ENCODE measurements at regions not wholly inside any gene's neighbourhood (a gene's known extent, or its start where the extent isn't known, plus 50 kb on each side); places are given as distances from the start of the nearest gene placed in this dataset.

GRCh38 chr5:98570661-98571191, 202.7 kb upstream of the RGMB start:
- no peaks in the 10 kb centered on the region for H3K4me1 ChIP-seq
- H3K9me3 ChIP-seq: peaks cover 0 to 4% (median 0%) of the 10 kb centered on the region in 11 donors
- H3K4me3 ChIP-seq: no peak overlapping the region
- no peak for TF ChIP-seq CTCF (IDR thresholded peaks at IDR 0.05)
- no peaks in the 10 kb centered on the region for H3K27me3 ChIP-seq
- no peaks in the 10 kb centered on the region for H3K36me3 ChIP-seq
- H3K27ac ChIP-seq: no peak overlapping the region
- intact Hi-C loops (cut with DNase I): no loop called here
- ATAC-seq (no peak), DNase-seq (no peak)
- 26 to 27% methylated on average over 1 of the region's 1 CpG for WGBS, 2 donors

- no peak for TF ChIP-seq CTCF (IDR thresholded peaks at IDR 0.05)
- intact Hi-C loops (cut with DNase I): no loop called here
- no peak for DNase-seq
- no peak for ATAC-seq
- no peaks in the 10 kb centered on the region for H3K27me3 ChIP-seq
- 80 to 81% methylated on average over 4 of the region's 4 CpGs for WGBS, 2 donors
- no peaks in the 10 kb centered on the region for H3K36me3 ChIP-seq
- H3K9me3 ChIP-seq: peaks cover 0 to 4% (median 0%) of the 10 kb centered on the region in 11 donors
- no peak overlapping the region for H3K27ac ChIP-seq
- no peaks in the 10 kb centered on the region for H3K4me1 ChIP-seq
- no peak overlapping the region for H3K4me3 ChIP-seq
Measured at GRCh38 chr5:98573834-98574320, 199.6 kb upstream of the RGMB start.

GRCh38 chr5:98576275-98576674, 197.2 kb upstream of the RGMB start:
- DNase-seq (no peak), ATAC-seq (no peak)
- peaks cover 0 to 4% (median 0%) of the 10 kb centered on the region in 11 donors for H3K9me3 ChIP-seq
- intact Hi-C loops (cut with DNase I): no loop called here
- no peak for TF ChIP-seq CTCF (IDR thresholded peaks at IDR 0.05)
- no peaks in the 10 kb centered on the region for H3K36me3 ChIP-seq
- H3K4me1 ChIP-seq: no peaks in the 10 kb centered on the region
- no peaks in the 10 kb centered on the region for H3K27me3 ChIP-seq
- WGBS, 2 donors: 86 to 90% methylated on average over 20 of the region's 20 CpGs
- no peak overlapping the region for H3K27ac ChIP-seq
- H3K4me3 ChIP-seq: no peak overlapping the region

GRCh38 chr5:98578438-98578837, 195.0 kb upstream of the RGMB start:
- Histone ChIP-seq H3K4me1 (no peaks in the 10 kb centered on the region), H3K36me3 (no peaks in the 10 kb centered on the region), H3K9me3 (no peaks in the 10 kb centered on the region), H3K27me3 (no peaks in the 10 kb centered on the region), H3K4me3 (no peak overlapping the region), H3K27ac (no peak overlapping the region)
- intact Hi-C loops (cut with DNase I): no loop called here
- DNase-seq (no peak), ATAC-seq (no peak)
- WGBS, 2 donors: 57 to 60% methylated on average over 1 of the region's 1 CpG
- no peak for TF ChIP-seq CTCF (IDR thresholded peaks at IDR 0.05)
